ENCODE measurements at regions not wholly inside any gene's neighbourhood (a gene's known extent, or its start where the extent isn't known, plus 50 kb on each side); places are given as distances from the start of the nearest gene placed in this dataset.

- TF ChIP-seq, protein P1, sequence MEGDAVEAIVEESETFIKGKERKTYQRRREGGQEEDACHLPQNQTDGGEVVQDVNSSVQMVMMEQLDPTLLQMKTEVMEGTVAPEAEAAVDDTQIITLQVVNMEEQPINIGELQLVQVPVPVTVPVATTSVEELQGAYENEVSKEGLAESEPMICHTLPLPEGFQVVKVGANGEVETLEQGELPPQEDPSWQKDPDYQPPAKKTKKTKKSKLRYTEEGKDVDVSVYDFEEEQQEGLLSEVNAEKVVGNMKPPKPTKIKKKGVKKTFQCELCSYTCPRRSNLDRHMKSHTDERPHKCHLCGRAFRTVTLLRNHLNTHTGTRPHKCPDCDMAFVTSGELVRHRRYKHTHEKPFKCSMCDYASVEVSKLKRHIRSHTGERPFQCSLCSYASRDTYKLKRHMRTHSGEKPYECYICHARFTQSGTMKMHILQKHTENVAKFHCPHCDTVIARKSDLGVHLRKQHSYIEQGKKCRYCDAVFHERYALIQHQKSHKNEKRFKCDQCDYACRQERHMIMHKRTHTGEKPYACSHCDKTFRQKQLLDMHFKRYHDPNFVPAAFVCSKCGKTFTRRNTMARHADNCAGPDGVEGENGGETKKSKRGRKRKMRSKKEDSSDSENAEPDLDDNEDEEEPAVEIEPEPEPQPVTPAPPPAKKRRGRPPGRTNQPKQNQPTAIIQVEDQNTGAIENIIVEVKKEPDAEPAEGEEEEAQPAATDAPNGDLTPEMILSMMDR (conservative IDR thresholded peaks at IDR 0.05): no peak
- TF ChIP-seq EZH2 (IDR thresholded peaks at IDR 0.05; ENCODE audit: low read depth): no peak
Measured at GRCh38 chr6:135128268-135128914, 52.7 kb upstream of the MYB start.

All from PC-9 (cell line).